ENCODE measurements at regions not wholly inside any gene's neighbourhood (a gene's known extent, or its start where the extent isn't known, plus 50 kb on each side); places are given as distances from the start of the nearest gene placed in this dataset.

DNA sequence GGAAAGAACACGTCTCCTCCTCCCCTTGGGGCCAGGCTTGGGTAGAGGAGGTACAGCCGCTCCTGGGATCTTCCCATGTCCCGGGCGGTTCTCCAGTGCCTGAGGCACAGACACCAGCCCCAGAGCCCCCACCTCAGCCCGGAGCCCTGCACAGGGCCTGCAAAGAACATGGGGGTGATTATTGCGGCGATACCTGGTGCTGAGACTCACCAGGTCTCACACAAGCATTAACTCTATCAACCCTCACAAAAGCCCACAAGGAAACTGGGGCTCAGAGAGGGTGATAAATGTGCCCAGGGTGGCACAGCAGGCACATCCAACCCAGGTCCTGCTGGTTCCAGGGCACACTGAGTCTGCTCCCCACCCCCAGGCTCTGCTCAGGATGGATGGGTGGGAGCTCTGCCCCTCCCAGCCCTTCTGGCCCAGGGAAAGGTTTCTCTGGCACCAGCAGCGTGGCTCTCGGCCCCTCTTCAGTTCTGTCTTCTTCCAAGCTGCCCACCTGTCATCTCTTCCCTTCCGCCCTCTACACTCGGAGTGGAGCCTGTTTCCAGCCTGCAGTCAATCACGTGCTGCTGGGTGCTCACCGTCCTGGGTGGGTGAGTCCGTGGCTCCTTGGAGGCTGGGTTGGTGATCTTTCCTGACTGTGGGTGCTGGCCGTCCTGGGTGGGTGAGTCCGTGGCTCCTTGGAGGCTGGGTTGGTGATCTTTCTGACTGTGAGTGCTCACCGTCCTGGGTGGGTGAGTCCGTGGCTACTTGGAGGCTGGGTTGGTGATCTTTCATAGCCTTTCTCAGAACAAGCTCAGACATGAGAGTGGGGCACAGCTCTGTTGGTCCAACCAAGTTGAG is 53.6 kb upstream of the AJAP1 start:
- H3K9ac ChIP-seq (ENCODE audit: low read depth in 1 of 2, low read length in 2 of 2) = no peak overlapping the region
- no peaks in the 10 kb centered on the region for H3K36me3 ChIP-seq (ENCODE audit: control insufficient read depth in 4 of 4, insufficient read depth in 3 of 4, low read depth in 1 of 4, low read length in 3 of 4)
- H3K4me3 ChIP-seq (ENCODE audit: low read depth in 1 of 3, low read length in 3 of 3) = no peak overlapping the region
- TF ChIP-seq HNF4A (conservative IDR thresholded peaks at IDR 0.05) (no peak), NR2F2 (IDR thresholded peaks at IDR 0.05) (no peak), JUND (IDR thresholded peaks at IDR 0.05) (no peak), REST (IDR thresholded peaks at IDR 0.05) (no peak), GABPA (IDR thresholded peaks at IDR 0.05 in 1 of 2, conservative IDR thresholded peaks at IDR 0.05 in 1 of 2) (no peak), RXRA (IDR thresholded peaks at IDR 0.05) (no peak), SP1 (IDR thresholded peaks at IDR 0.05) (no peak), HNF4G (IDR thresholded peaks at IDR 0.05) (no peak), FOXA2 (IDR thresholded peaks at IDR 0.05) (no peak), YY1 (IDR thresholded peaks at IDR 0.05) (no peak), ATF3 (IDR thresholded peaks at IDR 0.05) (no peak), EGR1 (IDR thresholded peaks at IDR 0.05; ENCODE audit: low read depth in 2 of 2) (no peak), RAD21 (IDR thresholded peaks at IDR 0.05) (no peak), TAF1 (conservative IDR thresholded peaks at IDR 0.05) (no peak), FOXA1 (IDR thresholded peaks at IDR 0.05) (no peak), MAX (IDR thresholded peaks at IDR 0.05) (no peak)
- TF ChIP-seq, protein P1, sequence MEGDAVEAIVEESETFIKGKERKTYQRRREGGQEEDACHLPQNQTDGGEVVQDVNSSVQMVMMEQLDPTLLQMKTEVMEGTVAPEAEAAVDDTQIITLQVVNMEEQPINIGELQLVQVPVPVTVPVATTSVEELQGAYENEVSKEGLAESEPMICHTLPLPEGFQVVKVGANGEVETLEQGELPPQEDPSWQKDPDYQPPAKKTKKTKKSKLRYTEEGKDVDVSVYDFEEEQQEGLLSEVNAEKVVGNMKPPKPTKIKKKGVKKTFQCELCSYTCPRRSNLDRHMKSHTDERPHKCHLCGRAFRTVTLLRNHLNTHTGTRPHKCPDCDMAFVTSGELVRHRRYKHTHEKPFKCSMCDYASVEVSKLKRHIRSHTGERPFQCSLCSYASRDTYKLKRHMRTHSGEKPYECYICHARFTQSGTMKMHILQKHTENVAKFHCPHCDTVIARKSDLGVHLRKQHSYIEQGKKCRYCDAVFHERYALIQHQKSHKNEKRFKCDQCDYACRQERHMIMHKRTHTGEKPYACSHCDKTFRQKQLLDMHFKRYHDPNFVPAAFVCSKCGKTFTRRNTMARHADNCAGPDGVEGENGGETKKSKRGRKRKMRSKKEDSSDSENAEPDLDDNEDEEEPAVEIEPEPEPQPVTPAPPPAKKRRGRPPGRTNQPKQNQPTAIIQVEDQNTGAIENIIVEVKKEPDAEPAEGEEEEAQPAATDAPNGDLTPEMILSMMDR (IDR thresholded peaks at IDR 0.05; ENCODE audit: low read depth, low read length, missing input control) = no peak
- TF ChIP-seq, protein P2, sequence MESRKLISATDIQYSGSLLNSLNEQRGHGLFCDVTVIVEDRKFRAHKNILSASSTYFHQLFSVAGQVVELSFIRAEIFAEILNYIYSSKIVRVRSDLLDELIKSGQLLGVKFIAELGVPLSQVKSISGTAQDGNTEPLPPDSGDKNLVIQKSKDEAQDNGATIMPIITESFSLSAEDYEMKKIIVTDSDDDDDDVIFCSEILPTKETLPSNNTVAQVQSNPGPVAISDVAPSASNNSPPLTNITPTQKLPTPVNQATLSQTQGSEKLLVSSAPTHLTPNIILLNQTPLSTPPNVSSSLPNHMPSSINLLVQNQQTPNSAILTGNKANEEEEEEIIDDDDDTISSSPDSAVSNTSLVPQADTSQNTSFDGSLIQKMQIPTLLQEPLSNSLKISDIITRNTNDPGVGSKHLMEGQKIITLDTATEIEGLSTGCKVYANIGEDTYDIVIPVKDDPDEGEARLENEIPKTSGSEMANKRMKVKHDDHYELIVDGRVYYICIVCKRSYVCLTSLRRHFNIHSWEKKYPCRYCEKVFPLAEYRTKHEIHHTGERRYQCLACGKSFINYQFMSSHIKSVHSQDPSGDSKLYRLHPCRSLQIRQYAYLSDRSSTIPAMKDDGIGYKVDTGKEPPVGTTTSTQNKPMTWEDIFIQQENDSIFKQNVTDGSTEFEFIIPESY (IDR thresholded peaks at IDR 0.05) = no peak
- H3K4me1 ChIP-seq (ENCODE audit: control insufficient read depth in 4 of 4, insufficient read depth in 4 of 4, low read length in 3 of 4) = no peaks in the 10 kb centered on the region
- 83% methylated on average over 18 of the region's 18 CpGs for WGBS
- H3K9me3 ChIP-seq (ENCODE audit: control insufficient read depth in 4 of 4, low read length in 3 of 4) = no peaks in the 10 kb centered on the region
- no peak for DNase-seq (ENCODE audit: low spot score)
- no peak overlapping the region for H3K27ac ChIP-seq (ENCODE audit: low read depth in 1 of 2, low read length in 2 of 2)
- H3K27me3 ChIP-seq (ENCODE audit: control insufficient read depth in 4 of 4, insufficient read depth in 4 of 4, low read length in 3 of 4) = peaks cover 0 to 5% (median 4%) of the 10 kb centered on the region in 4 donors
